A673 (cell line): ENCODE measurements at regions not wholly inside any gene's neighbourhood (a gene's known extent, or its start where the extent isn't known, plus 50 kb on each side); places are given as distances from the start of the nearest gene placed in this dataset.

ENCODE experiments used
- EZH2 ChIP-seq: fragments of 200-600 bp; sonication (generic); IDR thresholded peaks from 2 replicates; pipeline ENCODE4 v1.6.1; 2017; ENCODE audit warnings: borderline replicate concordance, low read depth, mild to moderate bottlenecking, mixed read lengths, antibody characterized with exemption, low read length; ENCODE audit not compliant: poor library complexity, severe bottlenecking
- TF ChIP-seq, protein P1 (sequence below): fragments of 300-800, 200-600 bp; sonication (generic); conservative IDR thresholded peaks from 2 replicates; pipeline ENCODE4 v1.5.1; 2017; ENCODE audit warnings: low read depth, mild to moderate bottlenecking, antibody characterized with exemption, low read length, moderate library complexity, mixed read lengths

DNA sequence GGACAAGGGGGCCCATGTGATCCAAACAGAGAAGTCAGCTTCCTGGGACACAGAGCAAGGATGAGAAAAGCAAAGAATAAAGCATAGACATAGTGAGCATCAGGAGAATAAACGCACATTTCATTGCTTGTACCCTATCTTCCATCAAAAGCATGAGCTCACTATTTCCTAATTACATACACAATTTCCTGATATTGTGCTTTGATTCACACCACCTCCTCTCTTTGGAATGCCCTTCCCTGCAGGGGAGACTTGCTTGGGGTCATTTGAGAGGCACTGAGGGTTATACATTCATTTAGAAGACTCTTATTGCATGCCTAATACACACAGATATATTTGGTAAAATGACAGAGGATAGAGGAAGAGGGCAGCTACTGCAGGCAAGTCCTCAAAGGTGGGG, 185.4 kb downstream of the SEC16B start:
- TF ChIP-seq, protein P1, sequence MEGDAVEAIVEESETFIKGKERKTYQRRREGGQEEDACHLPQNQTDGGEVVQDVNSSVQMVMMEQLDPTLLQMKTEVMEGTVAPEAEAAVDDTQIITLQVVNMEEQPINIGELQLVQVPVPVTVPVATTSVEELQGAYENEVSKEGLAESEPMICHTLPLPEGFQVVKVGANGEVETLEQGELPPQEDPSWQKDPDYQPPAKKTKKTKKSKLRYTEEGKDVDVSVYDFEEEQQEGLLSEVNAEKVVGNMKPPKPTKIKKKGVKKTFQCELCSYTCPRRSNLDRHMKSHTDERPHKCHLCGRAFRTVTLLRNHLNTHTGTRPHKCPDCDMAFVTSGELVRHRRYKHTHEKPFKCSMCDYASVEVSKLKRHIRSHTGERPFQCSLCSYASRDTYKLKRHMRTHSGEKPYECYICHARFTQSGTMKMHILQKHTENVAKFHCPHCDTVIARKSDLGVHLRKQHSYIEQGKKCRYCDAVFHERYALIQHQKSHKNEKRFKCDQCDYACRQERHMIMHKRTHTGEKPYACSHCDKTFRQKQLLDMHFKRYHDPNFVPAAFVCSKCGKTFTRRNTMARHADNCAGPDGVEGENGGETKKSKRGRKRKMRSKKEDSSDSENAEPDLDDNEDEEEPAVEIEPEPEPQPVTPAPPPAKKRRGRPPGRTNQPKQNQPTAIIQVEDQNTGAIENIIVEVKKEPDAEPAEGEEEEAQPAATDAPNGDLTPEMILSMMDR, result no peak
- TF ChIP-seq EZH2, result no peak
